HepG2 (cell line): ENCODE measurements at regions not wholly inside any gene's neighbourhood (a gene's known extent, or its start where the extent isn't known, plus 50 kb on each side); places are given as distances from the start of the nearest gene placed in this dataset.

Experiments used
- ATAC-seq: fragments of 200-7000 bp; cut with Tn5 transposase; 3 replicates; pipeline ENCODE4 v1.9.1; 2020; ENCODE audit warnings: mild to moderate bottlenecking, moderate library complexity
- BruUV-seq: library from RNA; stranded (reverse); fragments of 400-500 nt; replicated peaks from 2 replicates; lab custom pipeline; 2021; lab: Mats Ljungman, UMichigan
- CTCF ChIA-PET: fragments of 300-600 bp; formaldehyde crosslinking; extraction: SDS; loops from one replicate; lab custom pipeline; 2021; ENCODE audit warnings: low total read pairs, inconsistent platforms, low intra/inter-chr PET ratio; lab: Yijun Ruan, JAX
- POLR2A ChIA-PET: fragments of 350-600 bp; sonication (Branson Sonifier 250); formaldehyde crosslinking; loops from one replicate; lab custom pipeline; 2020; ENCODE audit warnings: antibody characterized with exemption, inconsistent platforms; lab: Yijun Ruan, JAX
- DNase-seq: peaks from one replicate; pipeline ENCODE4 v3.0.0-alpha.2; 2015; ENCODE audit warnings: low spot score
- FAIRE-seq: peaks from 3 replicates; lab custom pipeline; 2011; peaks lifted over from hg19 to GRCh38; lab: Jason Lieb, UNC
- H2AFZ ChIP-seq: one replicate; pipeline ENCODE4 v1.6.1; 2011; ENCODE audit warnings: low read length, inconsistent platforms
- H3K27ac ChIP-seq: fragments of 300-600 bp; 3 replicates; pipeline ENCODE4 v1.8.0; 2011; ENCODE audit warnings: mixed run types, mild to moderate bottlenecking, mixed read lengths, low read length, inconsistent platforms; ENCODE audit not compliant: insufficient read depth; ENCODE audit errors: extremely low read length
- H3K27me3 ChIP-seq, 2 experiments: fragments of 200-600 bp in 1 of 2; 2 replicates in 1 of 2; 3 replicates in 1 of 2; pipeline versions ENCODE4 v1.6.0 to v1.8.0; 2011; ENCODE audit warnings: low read length in 2 of 2, mild to moderate bottlenecking in 2 of 2, moderate library complexity in 2 of 2, inconsistent platforms in 1 of 2; ENCODE audit not compliant: insufficient read depth in 2 of 2, control insufficient read depth in 1 of 2
- H3K36me3 ChIP-seq, 2 experiments: fragments of 200-600 bp in 1 of 2; replicated peaks in 1 of 2; 2 replicates in 1 of 2; 3 replicates in 1 of 2; pipeline versions ENCODE4 v1.5.1 to v1.8.0; 2011; ENCODE audit warnings: low read length in 2 of 2, inconsistent platforms in 1 of 2; ENCODE audit not compliant: insufficient read depth in 2 of 2, control insufficient read depth in 1 of 2
- H3K4me1 ChIP-seq: 2 replicates; pipeline ENCODE4 v1.5.1; 2012; ENCODE audit warnings: low read length, inconsistent platforms; ENCODE audit not compliant: insufficient read depth
- H3K4me2 ChIP-seq: 2 replicates; pipeline ENCODE4 v1.6.0; 2011; ENCODE audit warnings: low read depth, low read length, inconsistent platforms
- H3K4me3 ChIP-seq, 3 experiments: fragments of 200-600 bp in 1 of 3; sonication (generic), shearing (Covaris generic) in 1 of 3; replicated peaks in 1 of 3; 2 replicates each; pipeline ENCODE4 v1.5.1; 2011 to 2016; ENCODE audit warnings: low read length in 3 of 3, inconsistent platforms in 2 of 3, low read depth in 2 of 3, mild to moderate bottlenecking in 2 of 3, control low read depth in 1 of 3, mixed read lengths in 1 of 3; ENCODE audit not compliant: insufficient read depth in 1 of 3
- H3K79me2 ChIP-seq: one replicate; pipeline ENCODE4 v1.6.1; 2011; ENCODE audit warnings: low read length, inconsistent platforms; ENCODE audit not compliant: insufficient read depth
- H3K9ac ChIP-seq: 2 replicates; pipeline ENCODE4 v1.6.0; 2011; ENCODE audit warnings: mild to moderate bottlenecking, low read depth, low read length, inconsistent platforms; ENCODE audit not compliant: insufficient read depth
- H3K9me3 ChIP-seq: 2 replicates; pipeline ENCODE4 v1.5.1; 2012; ENCODE audit warnings: mild to moderate bottlenecking, low read length
- H4K20me1 ChIP-seq: 2 replicates; pipeline ENCODE4 v1.6.0; 2011; ENCODE audit warnings: inconsistent platforms, mild to moderate bottlenecking, low read length, moderate library complexity; ENCODE audit not compliant: insufficient read depth
- HMG20B ChIP-seq: conservative IDR thresholded peaks from 2 replicates; pipeline ENCODE4 v1.6.1; 2016; ENCODE audit warnings: missing genetic modification reagents, missing compliant biosample characterization
- MAFF ChIP-seq: IDR thresholded peaks from 2 replicates; pipeline ENCODE4 v1.6.1; 2011; ENCODE audit warnings: low read depth, low read length, improper control_type of control experiment
- MAFK ChIP-seq, 2 experiments: IDR thresholded peaks in 1 of 2; conservative IDR thresholded peaks in 1 of 2; 2 replicates each; pipeline ENCODE4 v1.6.1; 2011; ENCODE audit warnings: improper control_type of control experiment in 2 of 2, low read length in 2 of 2
- SRF ChIP-seq: IDR thresholded peaks from 2 replicates; pipeline ENCODE4 v1.6.1; 2011; ENCODE audit warnings: mild to moderate bottlenecking, low read depth, low read length, moderate library complexity
- ZNF879 ChIP-seq: sonication (generic); formaldehyde crosslinking; IDR thresholded peaks from 2 replicates; pipeline ENCODE4 v1.8.1; 2023; ENCODE audit warnings: missing genetic modification reagents
- WGBS: methylation state at CpG from one replicate; pipeline ENCODE4 v1.1.6; 2017; ENCODE audit warnings: low lambda C conversion rate; 5-methylcytosine and 5-hydroxymethylcytosine counted together
- in situ Hi-C: cut with HindIII; loops from 2 replicates; pipeline ENCODE4 v1.10.0; 2017; ENCODE audit warnings: low pct_unique_long_range_greater_than_20kb; ENCODE audit not compliant: extremely low pct_ligation_motif_present
- intact Hi-C: fragments of 100-400 bp; cut with micrococcal nuclease; formaldehyde crosslinking; loops from one replicate; pipeline ENCODE4 v1.10.0; 2022; ENCODE audit not compliant: unreplicated experiment

DNA sequence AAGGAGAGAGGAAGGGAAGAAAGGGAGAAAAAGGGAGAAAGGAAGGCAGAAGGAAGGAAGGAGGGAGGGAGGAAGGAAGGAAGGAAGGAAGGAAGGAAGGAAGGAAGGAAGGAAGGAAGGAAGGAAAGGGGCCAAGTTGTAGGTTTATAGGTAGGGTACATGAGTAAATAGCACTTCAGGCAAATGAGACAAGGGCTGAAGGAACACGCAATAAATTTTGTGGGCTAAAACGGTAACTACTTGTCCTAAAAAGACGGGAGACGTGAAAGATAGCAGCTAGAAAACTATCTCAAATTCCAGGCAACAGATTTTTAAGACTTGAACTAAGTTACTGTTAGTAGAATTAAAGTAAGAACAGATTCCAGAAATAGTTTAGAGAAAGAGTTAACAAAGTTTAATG lies 129.3 kb upstream of the XIRP2 start:
- in situ Hi-C loops (no loop called here), intact Hi-C loops (no loop called here)
- Histone ChIP-seq H3K27ac (no peak overlapping the region), H4K20me1 (no peaks in the 10 kb centered on the region), H3K36me3 (no peaks in the 10 kb centered on the region), H2AFZ (no peak overlapping the region), H3K27me3 (no peaks in the 10 kb centered on the region), H3K9ac (no peak overlapping the region), H3K4me3 (no peak overlapping the region), H3K4me1 (no peaks in the 10 kb centered on the region), H3K4me2 (no peak overlapping the region), H3K9me3 (no peaks in the 10 kb centered on the region), H3K79me2 (no peaks in the 10 kb centered on the region)
- TF ChIP-seq ZNF879 (CRISPR knock-in tag) (no peak), HMG20B (no peak)
- ChIA-PET POLR2A (no interaction called here), CTCF (no interaction called here)
- BruUV-seq = no TSS peak
- no peak for FAIRE-seq
- WGBS = 12% methylated on average over 4 of the region's 4 CpGs
- DNase-seq = no peak
- no peak for ATAC-seq

DNA sequence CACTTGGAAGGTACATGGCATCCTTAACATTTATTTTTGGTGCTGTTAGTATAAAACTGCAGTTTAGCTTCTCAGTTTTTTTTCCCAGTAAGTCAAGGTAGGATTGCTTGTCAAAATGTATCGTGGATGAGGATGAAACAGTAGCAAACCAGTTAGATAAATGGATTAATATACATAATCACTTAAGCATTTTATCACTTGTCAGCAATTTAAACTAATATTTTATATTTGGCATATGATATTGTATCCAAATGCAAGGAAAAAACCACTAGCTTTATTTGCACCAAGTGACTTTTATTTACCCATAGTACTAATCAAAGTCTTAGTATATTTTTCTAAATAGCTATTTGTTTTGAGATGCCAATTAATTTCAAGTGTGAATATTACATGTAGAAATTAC lies 137.7 kb upstream of the XIRP2 start:
- peaks cover 15% of the 10 kb centered on the region for H3K9me3 ChIP-seq
- no peaks in the 10 kb centered on the region for H3K4me1 ChIP-seq
- H3K4me2 ChIP-seq = no peak overlapping the region
- CTCF ChIA-PET = no interaction called here
- H2AFZ ChIP-seq = no peak overlapping the region
- no peak overlapping the region for H3K9ac ChIP-seq
- TF ChIP-seq MAFF (peak; percentile 83), SRF (no peak), MAFK (conservative IDR thresholded peaks at IDR 0.05 in 1 of 2, IDR thresholded peaks at IDR 0.05 in 1 of 2; ENCODE audit: low read length in 2 of 2) (peak; percentile 68 to 88; a peak in 3 of 4 replicates)
- H3K79me2 ChIP-seq = no peaks in the 10 kb centered on the region
- POLR2A ChIA-PET = no interaction called here
- intact Hi-C loops (no loop called here), in situ Hi-C loops (no loop called here)
- no peaks in the 10 kb centered on the region for H3K36me3 ChIP-seq
- no TSS peak for BruUV-seq
- H4K20me1 ChIP-seq = no peaks in the 10 kb centered on the region
- DNase-seq (no peak), FAIRE-seq (no peak), ATAC-seq (no peak)
- no peaks in the 10 kb centered on the region; a peak in 1 of 5 replicates for H3K27me3 ChIP-seq
- 0% methylated on average over 1 of the region's 1 CpG for WGBS
- no peak overlapping the region for H3K27ac ChIP-seq
- H3K4me3 ChIP-seq = no peak overlapping the region
